ENCODE measurements at regions not wholly inside any gene's neighbourhood (a gene's known extent, or its start where the extent isn't known, plus 50 kb on each side); places are given as distances from the start of the nearest gene placed in this dataset.

- TF ChIP-seq, protein P1, sequence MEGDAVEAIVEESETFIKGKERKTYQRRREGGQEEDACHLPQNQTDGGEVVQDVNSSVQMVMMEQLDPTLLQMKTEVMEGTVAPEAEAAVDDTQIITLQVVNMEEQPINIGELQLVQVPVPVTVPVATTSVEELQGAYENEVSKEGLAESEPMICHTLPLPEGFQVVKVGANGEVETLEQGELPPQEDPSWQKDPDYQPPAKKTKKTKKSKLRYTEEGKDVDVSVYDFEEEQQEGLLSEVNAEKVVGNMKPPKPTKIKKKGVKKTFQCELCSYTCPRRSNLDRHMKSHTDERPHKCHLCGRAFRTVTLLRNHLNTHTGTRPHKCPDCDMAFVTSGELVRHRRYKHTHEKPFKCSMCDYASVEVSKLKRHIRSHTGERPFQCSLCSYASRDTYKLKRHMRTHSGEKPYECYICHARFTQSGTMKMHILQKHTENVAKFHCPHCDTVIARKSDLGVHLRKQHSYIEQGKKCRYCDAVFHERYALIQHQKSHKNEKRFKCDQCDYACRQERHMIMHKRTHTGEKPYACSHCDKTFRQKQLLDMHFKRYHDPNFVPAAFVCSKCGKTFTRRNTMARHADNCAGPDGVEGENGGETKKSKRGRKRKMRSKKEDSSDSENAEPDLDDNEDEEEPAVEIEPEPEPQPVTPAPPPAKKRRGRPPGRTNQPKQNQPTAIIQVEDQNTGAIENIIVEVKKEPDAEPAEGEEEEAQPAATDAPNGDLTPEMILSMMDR (IDR thresholded peaks at IDR 0.05; ENCODE audit: insufficient read depth, low read length), result no peak
- TF ChIP-seq GABPA (IDR thresholded peaks at IDR 0.05; ENCODE audit: low read depth), result no peak
These were observed 396.7 kb upstream of the CLINT1 start for GRCh38 chr5:158255609-158256008.

All from HL-60 (cell line).